ENCODE measurements at regions not wholly inside any gene's neighbourhood (a gene's known extent, or its start where the extent isn't known, plus 50 kb on each side); places are given as distances from the start of the nearest gene placed in this dataset.
"Not testable (repeated sequence)": the region's sequence is repeated elsewhere in the genome, so short reads cannot be mapped to it uniquely, and the experiment has no call there.

DNA sequence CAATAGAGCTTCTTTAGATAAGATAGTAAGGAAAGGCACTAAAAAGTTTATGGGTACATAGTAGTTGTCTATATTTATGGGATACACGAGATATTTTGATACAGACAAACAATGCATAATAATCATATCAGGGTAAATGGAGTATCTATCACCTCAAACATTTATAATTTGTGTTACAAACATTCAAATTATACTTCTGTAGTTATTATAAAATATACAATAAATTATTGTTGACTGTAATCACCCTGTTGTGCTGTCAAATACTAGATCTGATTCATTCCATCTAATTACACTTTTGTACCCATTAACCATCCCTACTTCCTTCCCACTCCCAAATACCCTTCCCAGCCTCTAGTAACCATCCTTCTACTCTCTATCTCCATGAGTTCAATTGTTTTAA, 179.7 kb downstream of the FOXG1 start:
- no peak for DNase-seq (ENCODE audit: low read depth)

DNA sequence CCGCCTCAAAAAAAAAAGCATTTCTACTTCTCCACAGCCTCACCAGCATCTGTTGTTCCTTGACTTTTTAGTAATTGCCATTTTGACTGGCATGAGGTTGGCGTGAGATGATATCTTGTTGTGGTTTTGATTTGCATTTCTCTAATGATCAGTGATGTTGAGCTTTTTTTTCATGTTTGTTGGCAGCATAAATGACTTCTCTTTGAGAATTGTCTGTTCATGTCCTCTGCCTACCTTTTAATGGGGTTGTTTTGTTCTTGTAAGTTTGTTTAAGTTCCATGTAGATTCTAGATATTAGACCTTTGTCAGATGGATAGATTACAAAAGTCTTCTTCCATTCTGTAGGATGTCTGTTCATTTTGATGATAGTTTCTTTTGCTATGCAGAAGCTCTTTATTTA, 182.9 kb downstream of the FOXG1 start:
- no peak for DNase-seq (ENCODE audit: low read depth)

DNA sequence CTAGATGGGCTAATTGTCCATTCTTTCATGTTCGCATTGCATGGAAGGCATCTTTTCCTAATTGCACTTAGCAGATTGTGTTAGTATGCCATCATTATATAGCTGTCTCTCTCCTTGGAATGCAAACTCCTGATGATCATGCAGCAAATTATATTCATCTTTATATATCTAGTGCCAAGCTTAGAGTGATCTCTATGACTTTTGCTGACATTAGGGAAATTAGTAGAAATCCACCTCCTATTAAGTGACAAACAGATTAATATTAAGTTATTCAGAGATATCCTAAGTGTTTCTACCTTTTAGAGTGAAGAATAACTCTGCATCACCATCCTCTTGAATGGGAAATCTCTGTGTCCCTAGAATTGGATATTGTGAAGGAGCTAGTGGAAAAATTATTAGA, 185.6 kb downstream of the FOXG1 start:
- no peak for DNase-seq (ENCODE audit: low read depth)

DNA sequence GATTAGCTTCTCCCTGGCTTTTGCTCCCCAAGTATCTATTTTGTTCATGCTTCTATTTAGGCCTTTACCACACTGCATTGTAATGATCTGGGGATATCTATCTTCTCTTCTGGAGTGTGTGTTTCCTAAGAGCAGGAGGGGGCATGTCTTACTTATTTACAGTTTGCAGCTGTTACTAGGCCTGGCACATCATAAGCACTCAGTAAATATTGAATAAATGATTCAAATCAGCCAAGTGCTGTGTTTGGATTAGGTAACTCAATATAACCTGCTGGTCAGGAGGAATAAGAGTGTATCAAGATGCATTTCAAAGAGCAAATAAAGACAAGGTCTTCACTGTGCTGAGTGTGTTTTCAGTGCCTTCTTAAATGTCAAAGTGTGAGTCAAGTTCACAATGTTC, 186.1 kb downstream of the FOXG1 start:
- DNase-seq (ENCODE audit: low read depth) = no peak

DNA sequence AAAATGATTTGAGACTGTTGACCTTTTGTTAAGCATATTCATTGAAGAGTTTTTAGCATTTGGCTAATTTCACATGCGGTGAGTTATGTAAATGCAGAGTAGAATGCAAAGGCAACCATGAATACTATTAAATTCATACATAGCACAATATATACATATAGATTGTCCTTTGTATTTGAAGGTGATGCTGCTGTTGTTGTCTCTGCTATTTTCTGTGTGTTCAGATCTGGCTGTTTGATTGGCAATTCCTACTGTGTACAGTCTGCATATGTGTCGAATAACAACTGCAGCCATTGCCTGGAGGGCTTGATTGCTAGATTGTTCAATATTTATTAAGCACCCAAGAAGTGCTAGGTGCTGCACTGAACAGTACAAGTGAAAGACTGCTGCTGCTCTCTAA, 187.4 kb downstream of the FOXG1 start:
- DNase-seq (ENCODE audit: low read depth) = no peak

DNA sequence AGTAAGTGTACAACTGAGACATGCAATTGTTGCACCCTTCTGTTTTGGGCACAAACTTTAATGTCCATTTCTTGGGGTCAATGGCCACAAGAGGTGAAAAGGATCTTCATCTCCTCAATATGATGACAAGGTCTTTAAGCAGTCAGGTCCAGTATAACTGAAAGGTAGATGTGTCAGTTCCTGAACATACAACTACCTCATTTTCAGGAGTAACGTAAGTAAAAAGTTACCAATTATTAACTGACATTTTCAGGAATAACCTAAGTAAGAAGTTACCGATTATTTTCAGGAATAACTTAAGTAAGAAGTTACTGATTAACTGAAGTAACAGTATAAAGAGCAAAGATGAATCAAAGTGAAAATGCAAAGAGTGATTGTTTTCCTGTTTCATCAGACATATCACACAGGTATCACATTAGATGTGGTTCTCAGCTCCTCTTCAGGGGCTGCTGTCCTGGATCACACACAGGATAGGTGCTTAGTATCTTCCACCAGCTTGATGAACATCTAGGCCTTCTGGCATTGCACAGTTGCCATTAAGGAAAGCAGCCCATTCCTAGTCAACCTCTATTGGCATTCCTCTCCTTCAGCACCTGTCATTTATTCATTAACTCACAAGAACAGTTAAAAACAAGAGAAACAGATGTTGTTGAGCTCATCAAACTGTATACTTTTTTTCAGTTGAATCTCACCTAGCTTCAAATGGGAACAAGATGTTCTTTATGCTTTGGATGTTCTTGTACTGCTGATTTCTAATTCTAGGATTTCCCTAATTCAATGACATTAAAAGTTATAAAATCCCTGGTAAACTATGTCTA, 200.0 kb downstream of the FOXG1 start:
- DNase-seq (ENCODE audit: low read depth) = no peak

DNA sequence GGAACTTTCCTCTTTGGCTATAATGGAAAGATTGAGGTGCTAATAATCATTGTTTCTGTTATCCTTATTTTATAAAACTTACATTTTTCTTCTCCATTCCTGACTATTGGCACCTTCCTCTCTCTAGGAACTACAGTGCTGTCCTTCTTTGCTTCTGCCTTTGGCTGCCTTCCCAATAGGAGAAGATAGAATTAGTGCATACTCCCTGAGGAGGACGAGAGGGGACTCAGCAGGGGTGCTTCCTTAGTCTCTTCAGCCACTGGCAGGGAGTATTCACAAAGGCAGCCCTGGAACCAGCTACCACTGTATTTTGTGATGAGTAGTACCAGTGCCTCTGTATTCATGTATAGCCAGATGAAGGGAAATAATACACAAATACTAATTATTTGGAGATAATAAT, 208.5 kb downstream of the FOXG1 start:
- DNase-seq (ENCODE audit: low read depth) = no peak

DNA sequence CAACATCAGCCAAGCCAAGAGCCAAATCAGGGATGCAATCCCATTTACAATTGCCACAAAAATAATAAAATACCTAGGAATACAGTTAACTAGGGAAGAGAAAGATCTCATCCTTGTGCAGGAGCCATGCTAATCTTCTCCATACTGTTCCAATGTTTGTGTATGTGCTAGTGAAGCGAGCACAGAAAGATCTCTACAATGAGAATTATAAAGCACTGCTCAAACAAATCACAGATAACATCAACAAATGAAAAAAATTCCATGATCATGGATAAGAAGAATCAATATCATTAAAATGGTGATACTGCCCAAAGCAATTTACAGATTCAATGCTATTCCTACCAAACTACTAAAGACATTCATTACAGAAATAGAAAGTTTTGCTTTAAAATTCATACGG, 215.6 kb downstream of the FOXG1 start:
- no peak for DNase-seq (ENCODE audit: low read depth)

DNA sequence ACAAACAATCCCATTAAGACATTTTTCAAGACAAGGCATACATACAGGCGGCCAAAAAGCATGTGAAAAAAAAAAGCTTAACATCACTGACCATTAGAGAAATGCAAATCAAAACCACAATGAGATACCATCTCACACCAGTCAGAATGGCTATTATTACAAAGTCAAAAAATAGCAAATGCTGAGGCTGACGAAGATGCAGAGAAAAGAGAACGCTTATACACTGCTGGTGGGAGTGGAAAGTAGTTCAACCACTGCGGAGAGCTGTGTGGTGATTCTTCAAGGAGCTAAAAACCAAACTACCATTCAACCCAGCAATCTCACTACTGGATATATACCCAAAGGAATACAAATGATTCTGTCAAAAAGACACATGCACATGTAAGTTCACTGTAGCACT, 216.7 kb downstream of the FOXG1 start:
- no peak for DNase-seq (ENCODE audit: low read depth)

DNA sequence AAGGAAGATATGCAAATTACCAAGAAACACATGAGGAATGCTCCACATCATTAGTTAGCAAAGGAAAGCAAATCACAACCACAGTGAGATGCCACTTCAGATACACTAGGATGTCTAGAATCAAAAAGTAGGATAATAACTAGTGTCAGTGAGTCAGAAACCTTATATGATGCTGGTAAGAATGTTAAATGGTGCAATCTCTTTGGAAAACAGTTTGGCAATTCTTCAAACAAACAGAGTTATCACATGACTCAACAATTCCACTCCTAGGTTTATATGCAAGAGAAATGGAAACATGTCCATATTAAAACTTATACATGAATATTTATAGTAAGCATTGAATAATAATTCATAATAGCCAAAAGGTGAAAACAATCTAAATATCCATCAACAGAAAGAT, 220.9 kb downstream of the FOXG1 start:
- peak; percentile 73 for DNase-seq (ENCODE audit: low read depth)

DNA sequence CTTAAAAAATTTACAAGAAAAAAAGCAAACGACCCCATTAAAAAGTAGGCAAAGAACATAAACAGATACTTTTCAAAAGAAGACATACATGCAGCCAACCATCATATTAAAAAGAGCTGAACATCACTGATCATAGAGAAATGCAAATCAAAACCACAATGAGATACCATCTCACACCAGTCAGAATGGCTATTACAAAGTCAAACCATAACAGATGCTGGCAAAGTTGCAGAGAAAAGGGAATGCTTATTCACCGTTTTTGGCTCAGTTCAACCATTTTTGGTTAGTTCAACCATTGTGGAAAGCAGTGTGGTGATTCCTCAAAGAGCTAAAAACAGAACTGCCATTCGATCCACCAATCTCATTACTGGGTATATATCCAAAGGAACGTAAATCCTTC, 230.6 kb downstream of the FOXG1 start:
- DNase-seq (ENCODE audit: low read depth) = not testable (repeated sequence)

DNA sequence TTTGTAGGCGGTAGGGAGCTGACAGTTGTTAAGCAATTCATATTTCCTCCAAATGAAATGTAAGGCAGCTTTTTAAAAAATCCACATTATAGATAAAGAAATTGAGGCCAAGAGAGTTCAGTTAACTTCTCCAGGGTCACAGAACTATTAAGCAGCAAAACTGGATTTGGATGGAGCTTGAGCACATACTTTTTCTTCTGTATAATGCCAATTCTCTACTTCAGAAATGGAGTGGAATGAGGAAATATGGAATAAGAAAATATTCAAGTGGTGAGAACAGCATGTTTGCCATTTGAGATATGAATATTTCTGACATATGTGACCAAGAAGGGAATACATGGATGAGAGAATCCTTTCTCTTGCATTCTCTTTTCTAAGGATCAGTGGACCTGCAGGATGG, 233.1 kb downstream of the FOXG1 start:
- no peak for DNase-seq (ENCODE audit: low read depth)

DNA sequence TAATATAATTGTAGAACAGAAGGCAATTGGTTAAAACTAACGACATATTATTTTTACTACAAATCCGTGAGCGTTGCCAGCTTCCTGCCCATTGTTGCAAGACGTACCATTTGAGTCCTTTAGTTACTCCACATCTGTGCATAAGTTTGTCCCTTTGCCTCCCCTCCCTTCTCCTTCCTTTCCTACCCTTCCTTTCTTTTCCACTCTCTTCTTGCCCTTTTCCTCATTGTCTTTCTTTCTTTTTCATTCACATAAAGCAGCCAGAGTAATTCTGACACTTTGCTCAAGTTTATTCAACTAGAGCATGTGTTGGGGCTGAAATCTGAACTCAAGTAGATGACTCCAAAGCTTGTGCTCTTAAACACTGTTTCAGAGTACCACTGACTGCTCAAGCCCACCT, 239.1 kb downstream of the FOXG1 start:
- no peak for DNase-seq (ENCODE audit: low read depth)

DNA sequence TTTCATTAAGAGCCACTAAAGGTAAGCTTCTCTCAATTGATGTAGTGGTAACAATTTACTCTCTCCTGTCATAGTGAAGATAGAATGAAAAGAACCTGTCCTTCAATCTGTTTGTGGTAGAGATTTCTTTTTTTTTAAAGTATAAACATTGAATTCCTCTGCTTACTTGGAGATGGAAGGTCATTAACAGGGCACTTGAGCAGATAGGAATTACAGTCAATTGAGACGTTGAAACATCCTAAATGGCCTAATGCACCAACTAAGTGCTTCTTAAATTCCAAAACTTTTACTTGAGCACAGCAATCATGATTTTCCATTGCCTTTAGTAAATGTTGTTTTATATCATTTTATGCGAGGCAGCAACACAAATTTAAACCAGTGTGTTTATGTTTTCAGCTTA, 241.4 kb downstream of the FOXG1 start:
- DNase-seq (ENCODE audit: low read depth) = no peak

DNA sequence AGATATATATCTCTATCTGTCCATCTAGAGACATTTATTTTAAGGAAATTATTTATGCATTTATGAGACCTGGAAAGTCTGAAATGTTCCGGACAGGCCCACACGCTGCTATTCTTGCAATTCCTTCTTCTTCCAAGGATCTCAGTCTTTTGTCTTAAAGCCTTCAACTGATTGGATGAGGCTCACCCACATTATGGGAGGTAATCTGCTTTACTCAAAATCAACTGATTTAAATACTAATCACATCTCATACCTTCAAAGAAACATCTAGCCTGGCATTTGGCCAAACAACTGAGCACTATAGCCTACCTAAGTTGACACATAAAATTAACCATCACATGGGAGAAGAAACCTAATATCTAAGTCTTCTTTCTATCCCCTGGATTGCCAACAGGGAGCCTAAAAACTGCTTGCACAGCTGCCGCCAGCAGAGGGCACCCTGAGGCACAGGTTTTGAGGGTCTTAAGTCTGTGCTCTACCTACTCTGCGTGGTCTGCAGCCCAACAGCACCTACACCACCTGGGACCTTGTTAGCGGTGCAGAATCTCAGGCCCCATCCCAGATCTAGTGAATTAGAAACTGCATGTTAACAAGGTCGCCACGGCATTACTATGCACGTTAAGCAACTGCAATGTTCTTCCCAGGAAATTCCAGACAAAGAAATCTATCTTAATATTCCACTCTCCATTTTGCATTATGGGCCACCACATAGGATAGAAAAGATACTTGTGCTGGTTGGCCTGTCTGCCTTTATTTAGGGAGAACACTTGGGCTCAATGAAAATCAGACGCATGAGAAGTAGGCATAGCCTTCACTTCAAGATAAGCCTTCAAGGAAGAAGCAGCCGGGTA, 249.7 kb downstream of the FOXG1 start:
- peak; percentile 57 for DNase-seq (ENCODE audit: low read depth)

DNA sequence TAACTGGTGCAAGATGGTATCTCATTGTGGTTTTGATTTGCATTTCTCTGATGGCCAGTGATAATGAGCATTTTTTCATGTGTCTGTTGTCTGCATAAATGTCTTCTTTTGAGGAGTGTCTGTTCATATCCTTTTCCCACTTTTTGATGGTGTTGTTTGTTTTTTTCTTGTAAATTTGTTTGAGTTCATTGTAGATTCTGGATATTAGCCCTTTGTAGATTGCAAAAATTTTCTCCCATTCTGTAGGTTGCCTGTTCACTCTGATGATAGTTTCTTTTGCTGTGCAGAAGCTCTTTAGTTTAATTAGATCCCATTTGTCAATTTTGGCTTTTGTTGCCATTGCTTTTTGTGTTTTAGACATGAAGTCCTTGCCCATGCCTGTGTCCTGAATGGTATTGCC, 256.9 kb downstream of the FOXG1 start:
- not testable (repeated sequence) for DNase-seq (ENCODE audit: low read depth)

DNA sequence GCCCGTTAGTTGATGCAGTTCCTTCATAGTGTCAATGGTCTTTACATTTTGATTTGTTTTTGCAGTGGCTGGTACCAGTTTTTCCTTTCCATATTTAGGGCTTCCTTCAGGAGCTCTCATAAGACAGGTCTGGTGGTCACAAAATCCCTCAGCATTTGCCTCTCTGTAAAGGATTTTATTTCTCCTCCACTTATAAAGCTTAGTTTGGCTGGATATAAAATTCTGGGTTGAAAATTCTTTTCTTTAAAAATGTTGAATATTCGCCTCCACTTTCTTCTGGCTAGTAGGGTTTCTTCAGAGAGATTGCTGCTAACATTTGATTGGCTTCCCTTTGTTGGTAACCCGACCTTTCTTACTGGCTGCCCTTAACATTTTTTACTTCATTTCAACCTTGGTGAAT, 260.9 kb downstream of the FOXG1 start:
- not testable (repeated sequence) for DNase-seq (ENCODE audit: low read depth)

DNA sequence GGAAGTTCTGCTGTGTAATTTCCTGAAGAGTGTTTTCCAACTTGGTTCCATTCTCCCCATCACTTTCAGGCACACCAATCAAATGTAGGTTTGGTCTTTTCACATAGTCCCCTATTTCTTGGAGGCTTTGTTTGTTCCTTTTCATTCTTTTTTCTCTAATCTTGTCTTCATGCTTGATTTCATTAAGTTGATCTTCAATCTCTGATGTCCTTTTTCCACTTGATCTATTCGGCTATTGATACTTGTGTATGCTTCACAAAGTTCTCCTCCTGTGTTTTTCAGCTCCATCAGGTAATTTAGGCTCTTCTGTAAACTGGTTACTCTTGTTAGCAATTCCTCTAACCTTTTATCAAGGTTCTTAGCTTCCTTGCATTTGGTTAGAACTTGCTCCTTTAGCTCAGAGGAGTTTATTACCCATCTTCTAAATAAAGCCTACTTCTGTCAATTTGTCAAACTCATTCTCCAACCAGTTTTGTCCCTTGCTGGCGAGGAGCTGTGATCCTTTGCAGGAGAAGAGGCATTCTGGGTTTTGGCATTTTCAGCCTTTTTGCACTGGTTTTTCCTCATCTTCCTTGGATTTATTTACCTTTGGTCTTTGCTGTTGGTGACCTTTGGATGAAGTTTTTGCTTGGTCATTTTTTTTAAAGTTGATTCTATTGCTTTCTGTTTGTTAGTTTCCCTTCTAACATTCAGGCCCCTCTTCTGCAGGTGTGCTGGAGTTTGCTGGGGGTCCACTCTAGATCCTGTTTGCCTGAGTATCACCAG, 261.5 kb downstream of the FOXG1 start:
- not testable (repeated sequence) for DNase-seq (ENCODE audit: low read depth)

DNA sequence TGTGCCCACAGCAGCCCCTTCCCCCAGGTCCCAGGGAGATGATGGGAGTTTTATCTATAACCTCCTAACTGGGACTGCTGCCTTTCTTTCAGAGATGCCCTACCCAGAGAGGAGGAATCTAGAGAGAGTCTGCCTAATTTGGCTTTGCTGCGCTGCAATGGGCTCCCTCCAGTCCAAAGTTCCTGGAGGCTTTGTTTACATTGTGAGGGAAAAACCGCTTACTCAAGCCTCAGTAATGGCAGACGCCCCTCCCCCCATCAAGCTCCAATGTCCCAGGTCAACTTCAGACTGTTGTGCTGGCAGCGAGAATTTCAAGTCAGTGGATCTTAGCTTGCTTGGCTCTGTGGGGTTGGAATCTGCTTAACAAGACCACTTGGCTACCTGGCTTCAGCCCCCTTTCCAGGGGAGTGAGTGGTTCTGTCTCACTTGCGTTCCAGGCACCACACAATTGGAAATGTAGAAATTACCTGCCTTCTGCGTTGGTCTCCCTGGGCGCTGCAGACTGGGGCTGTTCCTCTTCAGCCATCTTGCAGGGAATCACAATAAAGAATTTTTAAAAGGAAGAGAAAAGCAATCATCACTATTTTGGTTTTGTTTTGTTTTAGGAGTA, 262.5 kb downstream of the FOXG1 start:
- peak; percentile 63 for DNase-seq (ENCODE audit: low read depth)

DNA sequence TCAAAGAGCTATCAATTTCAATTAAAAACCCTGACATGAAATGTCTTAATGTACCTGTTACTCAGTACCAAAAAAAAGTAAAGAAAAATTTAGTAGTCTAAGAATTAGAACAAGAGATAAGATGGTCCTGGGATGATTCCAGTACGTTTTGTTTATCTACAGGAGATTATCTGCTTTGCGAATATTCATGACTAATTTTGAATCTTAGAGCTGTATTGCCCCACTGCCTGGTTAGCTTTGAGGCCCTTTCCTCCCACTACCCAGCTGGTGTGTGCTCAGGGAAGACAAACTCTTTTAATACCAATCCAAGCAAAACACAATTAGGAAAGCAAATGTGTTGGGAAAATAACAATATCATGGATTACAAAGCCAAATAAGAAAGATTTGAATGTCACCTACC, 263.5 kb downstream of the FOXG1 start:
- DNase-seq (ENCODE audit: low read depth) = peak; percentile 69

DNA sequence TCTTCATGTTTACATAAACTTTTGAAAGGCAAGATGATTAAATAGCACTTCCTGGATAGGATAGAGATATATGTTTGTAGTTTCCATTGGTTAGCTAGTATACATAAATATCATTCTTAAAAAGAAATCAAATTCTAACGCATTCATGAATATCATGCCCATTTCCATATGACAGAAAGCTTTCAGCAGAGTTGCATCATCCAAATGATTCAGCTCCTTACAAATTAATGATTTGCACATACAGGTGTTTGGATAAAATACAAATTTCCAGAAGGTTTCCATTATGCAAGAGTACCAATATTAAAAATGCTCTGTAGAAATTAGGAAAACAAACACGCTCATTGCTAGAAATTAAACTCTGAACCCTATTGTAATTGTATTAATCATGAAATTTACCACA, 264.4 kb downstream of the FOXG1 start:
- no peak for DNase-seq (ENCODE audit: low read depth)

DNA sequence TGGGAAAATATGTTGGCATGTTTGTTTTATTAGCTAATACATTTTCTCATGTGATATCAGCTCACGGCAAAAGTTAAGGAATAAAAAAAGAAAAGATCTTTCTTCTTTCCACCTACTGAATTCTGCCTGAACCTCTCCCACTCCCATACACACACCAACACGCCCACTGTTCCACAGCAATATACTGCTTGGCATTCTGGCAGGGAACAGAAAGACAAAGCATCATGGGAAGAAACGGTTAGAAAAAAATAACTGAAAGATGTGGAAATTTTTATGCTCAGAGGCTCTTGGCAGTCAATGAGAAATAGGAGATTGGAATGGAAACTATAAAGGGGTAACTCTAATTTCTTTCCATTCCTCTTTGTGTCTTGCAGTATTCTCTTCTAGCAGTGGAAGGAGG, 268.5 kb downstream of the FOXG1 start:
- no peak for DNase-seq (ENCODE audit: low read depth)

Measured in iris pigment epithelial cell (primary cell).